22Rv1 (cell line): ENCODE measurements at regions not wholly inside any gene's neighbourhood (a gene's known extent, or its start where the extent isn't known, plus 50 kb on each side); places are given as distances from the start of the nearest gene placed in this dataset.
"Not testable (repeated sequence)": the region's sequence is repeated elsewhere in the genome, so short reads cannot be mapped to it uniquely, and the experiment has no call there.

Experiments used
- CTCF ChIP-seq: fragments of 450-650 bp; IDR thresholded peaks from 2 replicates; pipeline ENCODE4 v1.5.1; 2017; ENCODE audit warnings: mild to moderate bottlenecking
- ZFX ChIP-seq: fragments of 450-650 bp; IDR thresholded peaks from 2 replicates; pipeline ENCODE4 v1.6.1; 2017; ENCODE audit warnings: antibody characterized with exemption, borderline replicate concordance

- TF ChIP-seq CTCF, ZFX: not testable (repeated sequence)
Measured at GRCh38 chr19:27369603-27370002, 1843.3 kb downstream of the UQCRFS1 start.
